C4-2B (cell line): ENCODE measurements at regions not wholly inside any gene's neighbourhood (a gene's known extent, or its start where the extent isn't known, plus 50 kb on each side); places are given as distances from the start of the nearest gene placed in this dataset.
"Not testable (repeated sequence)": the region's sequence is repeated elsewhere in the genome, so short reads cannot be mapped to it uniquely, and the experiment has no call there.

Source experiments
- H3K27ac ChIP-seq: fragments of 450-650 bp; 2 replicates; pipeline ENCODE4 v1.5.1; 2017
- ZFX ChIP-seq: fragments of 450-650 bp; IDR thresholded peaks from 2 replicates; pipeline ENCODE4 v1.6.1; 2017
- TF ChIP-seq, protein P1 (sequence below): fragments of 450-650 bp; conservative IDR thresholded peaks from 2 replicates; pipeline ENCODE4 v1.5.1; 2017; ENCODE audit warnings: mild to moderate bottlenecking

DNA sequence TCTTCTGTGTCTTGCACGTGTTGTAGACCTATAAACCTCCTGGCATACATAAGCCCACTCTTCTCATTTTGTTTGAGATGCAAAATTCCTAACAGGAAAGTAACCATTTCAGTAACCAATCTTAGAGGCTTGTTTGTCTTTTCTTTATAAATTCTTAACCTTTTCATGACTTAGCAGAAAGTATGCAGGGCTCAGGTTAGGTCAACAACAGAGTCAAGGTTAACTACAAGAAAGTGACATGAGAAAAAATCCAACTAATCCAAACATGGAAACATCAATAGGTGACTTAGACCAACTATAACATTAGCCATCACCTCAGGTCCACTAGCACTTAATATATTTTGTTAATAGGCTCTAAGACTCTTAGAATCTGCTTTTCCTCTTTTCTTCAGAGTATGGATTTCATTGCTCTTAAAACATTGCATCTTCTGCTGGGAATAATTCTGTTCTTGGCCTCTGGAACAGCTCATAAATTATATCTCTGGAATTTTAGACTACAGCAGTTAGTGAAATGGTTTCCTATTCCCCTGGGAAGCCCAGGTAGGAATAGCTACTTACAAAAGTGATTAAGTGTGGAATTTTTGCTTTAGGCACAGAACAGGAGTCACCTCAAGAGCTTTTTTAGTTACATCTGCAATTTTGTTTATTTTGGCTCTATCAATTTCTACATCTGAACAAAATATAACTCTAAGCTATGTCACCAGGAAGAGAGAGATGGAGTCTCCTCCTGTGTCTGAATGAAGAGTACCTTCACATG, 155.3 kb upstream of the ANKRD55 start:
- TF ChIP-seq, protein P1, sequence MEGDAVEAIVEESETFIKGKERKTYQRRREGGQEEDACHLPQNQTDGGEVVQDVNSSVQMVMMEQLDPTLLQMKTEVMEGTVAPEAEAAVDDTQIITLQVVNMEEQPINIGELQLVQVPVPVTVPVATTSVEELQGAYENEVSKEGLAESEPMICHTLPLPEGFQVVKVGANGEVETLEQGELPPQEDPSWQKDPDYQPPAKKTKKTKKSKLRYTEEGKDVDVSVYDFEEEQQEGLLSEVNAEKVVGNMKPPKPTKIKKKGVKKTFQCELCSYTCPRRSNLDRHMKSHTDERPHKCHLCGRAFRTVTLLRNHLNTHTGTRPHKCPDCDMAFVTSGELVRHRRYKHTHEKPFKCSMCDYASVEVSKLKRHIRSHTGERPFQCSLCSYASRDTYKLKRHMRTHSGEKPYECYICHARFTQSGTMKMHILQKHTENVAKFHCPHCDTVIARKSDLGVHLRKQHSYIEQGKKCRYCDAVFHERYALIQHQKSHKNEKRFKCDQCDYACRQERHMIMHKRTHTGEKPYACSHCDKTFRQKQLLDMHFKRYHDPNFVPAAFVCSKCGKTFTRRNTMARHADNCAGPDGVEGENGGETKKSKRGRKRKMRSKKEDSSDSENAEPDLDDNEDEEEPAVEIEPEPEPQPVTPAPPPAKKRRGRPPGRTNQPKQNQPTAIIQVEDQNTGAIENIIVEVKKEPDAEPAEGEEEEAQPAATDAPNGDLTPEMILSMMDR, result no peak
- TF ChIP-seq ZFX, result no peak
- no peak overlapping the region for H3K27ac ChIP-seq

DNA sequence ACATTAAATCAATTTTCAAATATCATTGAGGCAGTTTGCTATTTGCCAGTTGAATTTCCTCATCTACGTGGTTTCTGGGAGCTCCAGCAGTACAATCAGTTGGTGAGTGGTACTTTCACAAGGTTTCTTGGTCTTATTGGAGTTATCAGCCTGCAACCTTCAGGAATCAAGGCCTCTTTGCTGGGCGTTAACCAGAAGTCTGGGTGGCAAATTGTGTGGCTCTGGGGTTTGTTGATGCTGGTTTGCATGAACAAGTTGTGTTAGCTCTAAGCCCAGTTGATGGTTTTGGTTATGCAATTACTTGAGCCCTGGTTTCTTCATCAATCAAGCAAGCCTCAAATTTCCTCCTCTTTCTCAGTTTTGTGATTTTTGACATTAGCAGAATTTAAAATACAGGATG, 152.9 kb upstream of the ANKRD55 start:
- H3K27ac ChIP-seq, result no peak overlapping the region
- TF ChIP-seq ZFX, result no peak

DNA sequence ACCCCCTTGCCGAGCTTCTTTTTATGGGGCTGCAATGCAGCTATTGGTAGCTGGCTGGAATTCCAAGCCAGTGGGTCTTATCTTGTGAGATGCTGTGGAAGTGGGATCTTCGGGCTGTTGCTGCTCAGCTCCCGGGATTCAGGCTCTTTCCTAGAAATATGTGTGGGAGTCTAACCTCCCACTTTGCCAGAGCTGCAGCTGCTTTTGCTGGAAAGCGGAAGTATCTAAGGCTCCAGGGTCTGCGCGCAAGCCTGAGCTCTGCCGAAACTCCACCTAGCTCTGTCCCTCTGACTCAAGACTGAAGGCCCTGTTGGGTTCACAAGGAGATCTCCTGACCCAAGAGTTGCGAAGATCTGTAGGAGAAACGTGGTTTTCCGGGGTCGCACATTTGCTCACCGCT, 151.1 kb upstream of the ANKRD55 start:
- H3K27ac ChIP-seq, result no peak overlapping the region
- TF ChIP-seq, protein P1, result no peak
- no peak for TF ChIP-seq ZFX

DNA sequence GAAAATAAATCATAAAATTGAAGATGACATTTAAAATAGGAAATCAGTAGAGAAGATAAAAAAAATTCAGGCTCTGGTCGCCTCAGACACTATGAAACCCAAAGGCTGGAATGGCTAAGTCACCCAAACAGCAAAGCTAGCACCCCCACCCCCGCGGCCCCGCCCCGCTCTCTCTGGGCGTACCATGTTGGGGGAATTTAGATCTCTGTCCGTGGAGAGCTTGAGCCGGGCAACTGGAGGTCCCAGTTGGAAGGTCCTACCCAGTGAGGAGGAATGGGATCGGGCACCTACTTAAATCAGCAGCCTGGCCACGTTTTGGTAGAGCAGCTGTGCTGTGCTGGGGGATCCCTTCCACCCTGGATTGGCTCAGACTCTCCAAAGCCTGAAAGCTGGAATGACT, 150.6 kb upstream of the ANKRD55 start:
- no peak overlapping the region for H3K27ac ChIP-seq
- TF ChIP-seq ZFX, result no peak
- TF ChIP-seq, protein P1, result no peak

DNA sequence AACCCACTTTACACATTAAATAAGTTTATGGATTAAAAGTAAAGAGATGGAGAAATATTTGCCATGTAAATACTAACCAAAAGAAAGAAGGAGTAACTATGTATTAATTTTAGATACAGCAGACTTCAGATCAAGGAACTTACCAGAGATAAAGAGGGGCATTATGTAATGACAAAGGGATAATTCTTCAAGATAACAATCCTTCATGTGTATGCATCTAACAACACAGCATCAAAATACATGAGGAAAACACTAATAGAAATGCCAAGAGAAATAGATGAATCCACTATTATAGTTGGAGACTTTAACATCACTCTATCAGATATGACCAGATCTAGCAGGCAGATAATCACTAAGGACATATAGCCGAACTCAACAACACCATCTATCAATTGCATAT, 149.8 kb upstream of the ANKRD55 start:
- TF ChIP-seq, protein P1, result no peak
- TF ChIP-seq ZFX, result no peak
- H3K27ac ChIP-seq, result no peak overlapping the region

DNA sequence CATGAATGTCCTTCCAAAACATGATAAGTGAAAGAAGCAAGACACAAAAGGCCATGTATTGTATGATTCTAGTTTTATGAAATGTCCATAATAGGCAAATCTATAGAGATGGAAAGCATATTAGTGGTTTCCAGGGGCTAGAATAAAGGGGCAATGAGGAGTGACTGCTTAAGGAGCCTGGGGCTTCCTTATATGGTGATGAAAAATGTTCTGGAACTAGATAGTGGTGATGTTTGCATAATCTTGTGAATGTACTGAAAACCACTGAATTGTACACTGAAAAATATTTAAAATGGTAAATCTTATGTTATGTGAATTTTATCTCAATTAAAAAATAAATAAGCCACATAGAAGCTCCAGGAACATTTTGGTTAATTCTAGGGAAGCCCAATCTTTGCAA, 144.4 kb upstream of the ANKRD55 start:
- TF ChIP-seq ZFX, result no peak

DNA sequence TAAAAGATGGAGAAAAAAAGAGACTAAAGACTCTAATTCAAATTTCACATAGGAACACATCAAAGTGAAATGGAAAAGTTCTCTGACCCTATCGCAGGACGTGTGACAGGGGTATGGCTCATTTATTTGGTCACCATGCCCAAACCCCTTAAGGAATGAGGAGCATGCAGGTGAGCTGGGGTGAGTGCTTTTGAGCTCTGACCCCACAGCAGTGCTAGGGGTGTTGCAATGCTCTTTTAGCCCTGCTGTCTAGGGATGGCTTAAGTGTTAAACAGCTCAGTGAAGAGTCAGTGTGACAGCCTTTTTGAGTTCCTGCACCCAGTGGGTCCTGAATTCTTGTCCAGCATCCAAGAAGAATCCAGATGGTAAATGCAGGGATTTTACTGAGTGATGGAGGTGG, 143.0 kb upstream of the ANKRD55 start:
- H3K27ac ChIP-seq, result no peak overlapping the region
- no peak for TF ChIP-seq ZFX
- TF ChIP-seq, protein P1, result no peak

More for the DNA sequence above, 144.4 kb upstream of the ANKRD55 start:
- H3K27ac ChIP-seq, result no peak overlapping the region

DNA sequence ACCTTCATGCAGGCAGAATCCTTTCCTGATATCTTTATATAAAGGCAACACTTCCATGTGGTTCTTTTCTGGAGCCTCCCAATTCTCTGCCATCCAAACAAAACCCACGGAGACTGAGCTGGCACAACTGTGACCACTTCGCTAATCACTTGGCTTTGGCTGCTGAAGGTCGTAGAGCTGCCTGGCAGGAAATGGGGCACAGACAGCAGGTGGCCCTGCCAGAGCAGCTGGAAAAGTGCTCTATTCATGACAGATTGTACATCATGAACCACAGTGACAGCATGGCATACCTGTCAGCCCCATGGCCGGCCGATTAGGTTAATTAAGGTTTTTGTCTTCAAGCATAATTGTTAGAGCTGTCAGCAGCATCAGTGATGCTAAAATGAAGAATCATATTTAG, 141.9 kb upstream of the ANKRD55 start:
- no peak for TF ChIP-seq ZFX
- TF ChIP-seq, protein P1, result no peak
- no peak overlapping the region for H3K27ac ChIP-seq

DNA sequence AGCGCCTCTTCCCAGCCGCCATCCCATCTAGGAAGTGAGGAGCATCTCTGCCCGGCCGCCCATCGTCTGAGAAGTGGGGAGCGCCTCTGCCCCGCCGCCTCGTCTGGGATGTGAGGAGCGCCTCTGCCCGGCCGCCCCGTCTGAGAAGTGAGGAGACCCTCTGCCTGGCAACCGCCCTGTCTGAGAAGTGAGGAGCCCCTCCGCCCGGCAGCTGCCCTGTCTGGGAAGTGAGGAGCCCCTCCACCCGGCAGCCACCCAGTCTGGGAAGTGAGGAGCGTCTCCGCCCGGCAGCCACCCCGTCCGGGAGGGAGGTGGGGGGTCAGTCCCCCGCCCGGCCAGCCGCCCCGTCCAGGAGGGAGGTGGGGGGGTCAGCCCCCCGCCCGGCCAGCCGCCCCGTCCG, 139.4 kb upstream of the ANKRD55 start:
- H3K27ac ChIP-seq, result not testable (repeated sequence)
